ENCODE measurements at regions not wholly inside any gene's neighbourhood (a gene's known extent, or its start where the extent isn't known, plus 50 kb on each side); places are given as distances from the start of the nearest gene placed in this dataset.

DNA sequence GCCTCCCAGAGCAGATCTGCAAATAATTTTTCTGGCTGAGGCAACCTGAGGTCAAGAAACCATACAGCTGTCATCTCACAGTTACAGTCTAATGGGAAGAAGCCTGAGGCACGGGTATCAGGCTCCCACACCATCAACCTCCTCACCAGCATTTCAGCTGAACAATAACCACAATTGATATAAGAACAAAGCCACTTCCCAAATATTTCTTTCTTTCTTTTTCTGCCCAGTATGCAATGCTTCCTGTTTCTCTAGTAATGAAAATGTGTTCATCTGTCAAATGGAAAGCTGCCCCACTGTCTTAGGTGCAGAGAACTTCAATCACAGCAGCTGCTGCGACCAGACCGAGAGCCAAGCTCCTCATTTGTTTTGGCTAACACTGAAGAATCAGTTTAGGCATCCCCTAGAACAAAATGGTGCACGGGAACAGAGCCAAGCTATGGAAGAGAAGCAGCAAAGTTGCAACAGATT, 108.4 kb downstream of the BLID start:
- Histone ChIP-seq H3F3A (ENCODE audit: insufficient read depth, low read length, poor library complexity, severe bottlenecking) (no peaks in the 10 kb centered on the region), H3K36me3 (ENCODE audit: insufficient read depth, low read length) (no peaks in the 10 kb centered on the region), H3K79me2 (replicated peaks; ENCODE audit: insufficient read depth, low read length) (no peaks in the 10 kb centered on the region), H4K20me1 (ENCODE audit: insufficient read depth) (no peaks in the 10 kb centered on the region), H2AFZ (ENCODE audit: low read depth, low read length) (no peak overlapping the region), H3K27me3 (ENCODE audit: insufficient read depth, low read depth, low read length) (no peaks in the 10 kb centered on the region), H3K4me3 (ENCODE audit: low read length) (no peak overlapping the region), H3K9me2 (ENCODE audit: insufficient read depth, low read length) (no peaks in the 10 kb centered on the region), H3K9me3 (ENCODE audit: low read length) (no peaks in the 10 kb centered on the region), H3K4me2 (ENCODE audit: low read length) (no peak overlapping the region), H3K9ac (ENCODE audit: low read length) (no peak overlapping the region), H3K27ac (ENCODE audit: low read length) (no peak overlapping the region)
- TF ChIP-seq, protein P1, sequence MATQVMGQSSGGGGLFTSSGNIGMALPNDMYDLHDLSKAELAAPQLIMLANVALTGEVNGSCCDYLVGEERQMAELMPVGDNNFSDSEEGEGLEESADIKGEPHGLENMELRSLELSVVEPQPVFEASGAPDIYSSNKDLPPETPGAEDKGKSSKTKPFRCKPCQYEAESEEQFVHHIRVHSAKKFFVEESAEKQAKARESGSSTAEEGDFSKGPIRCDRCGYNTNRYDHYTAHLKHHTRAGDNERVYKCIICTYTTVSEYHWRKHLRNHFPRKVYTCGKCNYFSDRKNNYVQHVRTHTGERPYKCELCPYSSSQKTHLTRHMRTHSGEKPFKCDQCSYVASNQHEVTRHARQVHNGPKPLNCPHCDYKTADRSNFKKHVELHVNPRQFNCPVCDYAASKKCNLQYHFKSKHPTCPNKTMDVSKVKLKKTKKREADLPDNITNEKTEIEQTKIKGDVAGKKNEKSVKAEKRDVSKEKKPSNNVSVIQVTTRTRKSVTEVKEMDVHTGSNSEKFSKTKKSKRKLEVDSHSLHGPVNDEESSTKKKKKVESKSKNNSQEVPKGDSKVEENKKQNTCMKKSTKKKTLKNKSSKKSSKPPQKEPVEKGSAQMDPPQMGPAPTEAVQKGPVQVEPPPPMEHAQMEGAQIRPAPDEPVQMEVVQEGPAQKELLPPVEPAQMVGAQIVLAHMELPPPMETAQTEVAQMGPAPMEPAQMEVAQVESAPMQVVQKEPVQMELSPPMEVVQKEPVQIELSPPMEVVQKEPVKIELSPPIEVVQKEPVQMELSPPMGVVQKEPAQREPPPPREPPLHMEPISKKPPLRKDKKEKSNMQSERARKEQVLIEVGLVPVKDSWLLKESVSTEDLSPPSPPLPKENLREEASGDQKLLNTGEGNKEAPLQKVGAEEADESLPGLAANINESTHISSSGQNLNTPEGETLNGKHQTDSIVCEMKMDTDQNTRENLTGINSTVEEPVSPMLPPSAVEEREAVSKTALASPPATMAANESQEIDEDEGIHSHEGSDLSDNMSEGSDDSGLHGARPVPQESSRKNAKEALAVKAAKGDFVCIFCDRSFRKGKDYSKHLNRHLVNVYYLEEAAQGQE (IDR thresholded peaks at IDR 0.05; ENCODE audit: borderline replicate concordance), result no peak
- no peak for TF ChIP-seq SMC3 (conservative IDR thresholded peaks at IDR 0.05; ENCODE audit: poor library complexity)
- no peak for TF ChIP-seq POLR2AphosphoS5 (IDR thresholded peaks at IDR 0.05)
- TF ChIP-seq EZH2 (IDR thresholded peaks at IDR 0.05; ENCODE audit: borderline replicate concordance, insufficient read depth, low read length, poor library complexity, severe bottlenecking), result no peak
- TF ChIP-seq EP300 (conservative IDR thresholded peaks at IDR 0.05; ENCODE audit: poor library complexity, severe bottlenecking), result no peak
- no peak for TF ChIP-seq MXI1 (conservative IDR thresholded peaks at IDR 0.05; ENCODE audit: poor library complexity, severe bottlenecking)

DNA sequence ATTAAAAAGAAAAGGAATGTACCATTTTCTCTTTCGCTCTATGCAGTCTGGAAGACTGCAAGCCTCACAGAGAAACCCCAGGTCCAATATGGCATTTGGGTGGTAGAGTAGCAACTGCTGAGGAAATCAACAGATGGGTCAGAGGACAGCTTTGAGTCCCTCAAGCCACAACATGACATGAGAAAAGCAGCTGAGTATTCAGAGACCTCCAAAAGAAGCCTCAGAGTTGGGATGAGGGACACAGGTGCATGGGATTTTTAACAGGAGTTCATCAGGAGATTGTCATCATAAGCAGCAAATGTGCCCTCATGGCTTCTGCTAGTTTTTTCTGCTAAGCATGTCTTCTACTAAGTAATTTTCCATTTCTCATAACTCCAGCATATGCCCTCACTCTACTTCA, 111.6 kb downstream of the BLID start:
- Histone ChIP-seq H3F3A (ENCODE audit: insufficient read depth, low read length, poor library complexity, severe bottlenecking) (no peaks in the 10 kb centered on the region), H2AFZ (ENCODE audit: low read depth, low read length) (no peak overlapping the region), H3K4me3 (ENCODE audit: low read length) (no peak overlapping the region), H3K27ac (ENCODE audit: low read length) (no peak overlapping the region), H3K9me2 (ENCODE audit: insufficient read depth, low read length) (no peaks in the 10 kb centered on the region), H3K36me3 (ENCODE audit: insufficient read depth, low read length) (no peaks in the 10 kb centered on the region), H3K79me2 (replicated peaks; ENCODE audit: insufficient read depth, low read length) (no peaks in the 10 kb centered on the region), H3K9ac (ENCODE audit: low read length) (no peak overlapping the region), H4K20me1 (ENCODE audit: insufficient read depth) (no peaks in the 10 kb centered on the region), H3K4me2 (ENCODE audit: low read length) (no peak overlapping the region), H3K27me3 (ENCODE audit: insufficient read depth, low read depth, low read length) (no peaks in the 10 kb centered on the region), H3K9me3 (ENCODE audit: low read length) (no peaks in the 10 kb centered on the region)
- TF ChIP-seq RAD21 (conservative IDR thresholded peaks at IDR 0.05) (no peak), SMC3 (conservative IDR thresholded peaks at IDR 0.05; ENCODE audit: poor library complexity) (no peak), EP300 (conservative IDR thresholded peaks at IDR 0.05; ENCODE audit: poor library complexity, severe bottlenecking) (no peak), MXI1 (conservative IDR thresholded peaks at IDR 0.05; ENCODE audit: poor library complexity, severe bottlenecking) (no peak)
- TF ChIP-seq, protein P1 (IDR thresholded peaks at IDR 0.05; ENCODE audit: borderline replicate concordance), result no peak

All from neural cell (in vitro differentiated cells).